Dermis microvascular lymphatic vessel endothelial cell (primary cell): ENCODE measurements at regions not wholly inside any gene's neighbourhood (a gene's known extent, or its start where the extent isn't known, plus 50 kb on each side); places are given as distances from the start of the nearest gene placed in this dataset.
A peak's percentile ranks its signal among the peaks of the same experiment; 100 is the strongest.
"Not testable (repeated sequence)": the region's sequence is repeated elsewhere in the genome, so short reads cannot be mapped to it uniquely, and the experiment has no call there.

Source experiments
- DNase-seq, 2 donors: peaks; one replicate each; pipeline versions ENCODE4 v3.0.0 to v3.0.0-alpha.2; 2010; ENCODE audit warnings: low read depth in 2 of 2

GRCh38 chr16:86252596-86252995, 257.7 kb upstream of the FOXF1 start:
- DNase-seq: peak; percentile 22 to 57

GRCh38 chr16:86255966-86256365, 254.4 kb upstream of the FOXF1 start:
- no peak for DNase-seq

GRCh38 chr16:86256995-86257394, 253.3 kb upstream of the FOXF1 start:
- no peak for DNase-seq

GRCh38 chr16:86257546-86257945, 252.8 kb upstream of the FOXF1 start:
- no peak for DNase-seq

GRCh38 chr16:86258713-86259112, 251.6 kb upstream of the FOXF1 start:
- no peak for DNase-seq

- no peak for DNase-seq
Measured at GRCh38 chr16:86259499-86259898, 250.8 kb upstream of the FOXF1 start.

GRCh38 chr16:86261379-86261778, 248.9 kb upstream of the FOXF1 start:
- DNase-seq: peak in 1 of 2 donors; percentile 27

- not testable (repeated sequence) for DNase-seq
Measured at GRCh38 chr16:86267657-86268056, 242.7 kb upstream of the FOXF1 start.

GRCh38 chr16:86270696-86271095, 239.6 kb upstream of the FOXF1 start:
- DNase-seq: no peak

GRCh38 chr16:86272744-86273143, 237.6 kb upstream of the FOXF1 start:
- no peak for DNase-seq

GRCh38 chr16:86277221-86277620, 233.1 kb upstream of the FOXF1 start:
- no peak for DNase-seq

- not testable (repeated sequence) for DNase-seq
Measured at GRCh38 chr16:86277859-86278258, 232.5 kb upstream of the FOXF1 start.

- no peak for DNase-seq
Measured at GRCh38 chr16:86281421-86281820, 228.9 kb upstream of the FOXF1 start.

GRCh38 chr16:86283944-86284343, 226.4 kb upstream of the FOXF1 start:
- no peak for DNase-seq

- no peak for DNase-seq
Measured at GRCh38 chr16:86285421-86285820, 224.9 kb upstream of the FOXF1 start.

GRCh38 chr16:86285938-86286921, 224.1 kb upstream of the FOXF1 start:
- no peak for DNase-seq

- no peak for DNase-seq
Measured at GRCh38 chr16:86286991-86287663, 223.2 kb upstream of the FOXF1 start.

GRCh38 chr16:86287664-86288201, 222.6 kb upstream of the FOXF1 start:
- no peak for DNase-seq

GRCh38 chr16:86288716-86289294, 221.5 kb upstream of the FOXF1 start:
- no peak for DNase-seq

GRCh38 chr16:86289304-86289703, 221.0 kb upstream of the FOXF1 start:
- DNase-seq: no peak

GRCh38 chr16:86289907-86290306, 220.4 kb upstream of the FOXF1 start:
- no peak for DNase-seq

GRCh38 chr16:86291491-86291890, 218.8 kb upstream of the FOXF1 start:
- DNase-seq: no peak
